ENCODE measurements at regions not wholly inside any gene's neighbourhood (a gene's known extent, or its start where the extent isn't known, plus 50 kb on each side); places are given as distances from the start of the nearest gene placed in this dataset.

GRCh38 chr18:24588440-24588839 lies 128.0 kb downstream of the HRH4 start:
- no peaks in the 10 kb centered on the region for H3K36me3 ChIP-seq (replicated peaks in 1 of 2; ENCODE audit: control extremely low read depth in 1 of 2, control insufficient read depth in 1 of 2, extremely low read depth in 1 of 2, insufficient read depth in 2 of 2, low read length in 1 of 2)
- no peak overlapping the region for H2AFZ ChIP-seq (ENCODE audit: insufficient read depth, low read depth, low read length, poor library complexity, severe bottlenecking)
- H3K27ac ChIP-seq (ENCODE audit: low read length in 2 of 2): no peak overlapping the region
- Mint-ChIP-seq H3K4me3 (no peak overlapping the region), H3K27me3 (peaks cover 15% of the 10 kb centered on the region), H3K27ac (no peak overlapping the region), H3K9me3 (ENCODE audit: insufficient read depth) (peaks cover 2% of the 10 kb centered on the region), H3K4me1 (no peaks in the 10 kb centered on the region)
- H3K9ac ChIP-seq (ENCODE audit: low read length): no peak overlapping the region
- H4K20me1 ChIP-seq (ENCODE audit: control insufficient read depth, insufficient read depth, low read length, poor library complexity, severe bottlenecking): no peaks in the 10 kb centered on the region
- H3K4me3 ChIP-seq (ENCODE audit: control extremely low read depth in 1 of 5, extremely low read depth in 1 of 5, insufficient read depth in 1 of 5, low read depth in 2 of 5, low read length in 4 of 5): no peak overlapping the region
- DNase-seq (no peak), ATAC-seq (ENCODE audit: low read depth) (no peak)
- no peaks in the 10 kb centered on the region for H3K9me3 ChIP-seq (ENCODE audit: control extremely low read depth in 1 of 3, control insufficient read depth in 2 of 3, insufficient read depth in 1 of 3, low read length in 2 of 3)
- WGBS (ENCODE audit: insufficient coverage): 95% methylated on average over 4 of the region's 5 CpGs
- H3K4me2 ChIP-seq (replicated peaks; ENCODE audit: low read depth, low read length, poor library complexity, severe bottlenecking): no peak overlapping the region
- intact Hi-C loops (cut with micrococcal nuclease): no loop called here
- H3K4me1 ChIP-seq (ENCODE audit: control insufficient read depth in 2 of 2, insufficient read depth in 2 of 2, low read length in 2 of 2): no peaks in the 10 kb centered on the region
- CTCF ChIA-PET: no interaction called here
- TF ChIP-seq EZH2 (IDR thresholded peaks at IDR 0.05; ENCODE audit: borderline replicate concordance, insufficient read depth, low read depth, low read length, poor library complexity, severe bottlenecking) (no peak), CTCF (IDR thresholded peaks at IDR 0.05) (no peak)
- H3K27me3 ChIP-seq (replicated peaks in 1 of 4; ENCODE audit: control extremely low read depth in 1 of 4, control insufficient read depth in 3 of 4, insufficient read depth in 4 of 4, low read length in 3 of 4): peaks cover 0 to 2% (median 0%) of the 10 kb centered on the region in 4 experiments
- POLR2A ChIA-PET: no interaction called here
- H3K79me2 ChIP-seq (ENCODE audit: control insufficient read depth, insufficient read depth, low read length): no peaks in the 10 kb centered on the region

- H4K20me1 ChIP-seq (ENCODE audit: control insufficient read depth, insufficient read depth, low read length, poor library complexity, severe bottlenecking): no peaks in the 10 kb centered on the region
- no peak overlapping the region for H2AFZ ChIP-seq (ENCODE audit: insufficient read depth, low read depth, low read length, poor library complexity, severe bottlenecking)
- no peaks in the 10 kb centered on the region for H3K4me1 ChIP-seq (ENCODE audit: control insufficient read depth in 2 of 2, insufficient read depth in 2 of 2, low read length in 2 of 2)
- ATAC-seq (ENCODE audit: low read depth): no peak
- no peak overlapping the region for H3K9ac ChIP-seq (ENCODE audit: low read length)
- H3K4me3 Mint-ChIP-seq: no peak overlapping the region
- H3K79me2 ChIP-seq (ENCODE audit: control insufficient read depth, insufficient read depth, low read length): no peaks in the 10 kb centered on the region
- peaks cover 2% of the 10 kb centered on the region for H3K9me3 Mint-ChIP-seq (ENCODE audit: insufficient read depth)
- no peaks in the 10 kb centered on the region for H3K4me1 Mint-ChIP-seq
- CTCF ChIA-PET: no interaction called here
- H3K27ac ChIP-seq (ENCODE audit: low read length in 2 of 2): no peak overlapping the region
- H3K4me3 ChIP-seq (ENCODE audit: control extremely low read depth in 1 of 5, extremely low read depth in 1 of 5, insufficient read depth in 1 of 5, low read depth in 2 of 5, low read length in 4 of 5): no peak overlapping the region
- 78% methylated on average over 4 of the region's 4 CpGs for WGBS (ENCODE audit: insufficient coverage)
- DNase-seq: no peak
- no peaks in the 10 kb centered on the region for H3K27me3 ChIP-seq (replicated peaks in 1 of 4; ENCODE audit: control extremely low read depth in 1 of 4, control insufficient read depth in 3 of 4, insufficient read depth in 4 of 4, low read length in 3 of 4)
- POLR2A ChIA-PET: no interaction called here
- no peaks in the 10 kb centered on the region for H3K9me3 ChIP-seq (ENCODE audit: control extremely low read depth in 1 of 3, control insufficient read depth in 2 of 3, insufficient read depth in 1 of 3, low read length in 2 of 3)
- H3K4me2 ChIP-seq (replicated peaks; ENCODE audit: low read depth, low read length, poor library complexity, severe bottlenecking): no peak overlapping the region
- peaks cover 5% of the 10 kb centered on the region for H3K27me3 Mint-ChIP-seq
- TF ChIP-seq CTCF (IDR thresholded peaks at IDR 0.05): no peak
- H3K36me3 ChIP-seq (replicated peaks in 1 of 2; ENCODE audit: control extremely low read depth in 1 of 2, control insufficient read depth in 1 of 2, extremely low read depth in 1 of 2, insufficient read depth in 2 of 2, low read length in 1 of 2): no peaks in the 10 kb centered on the region
- intact Hi-C loops (cut with micrococcal nuclease): no loop called here
- no peak overlapping the region for H3K27ac Mint-ChIP-seq
These were observed 130.5 kb downstream of the HRH4 start for GRCh38 chr18:24590946-24591345.

Data from B cell (primary cell).